ENCODE measurements at regions not wholly inside any gene's neighbourhood (a gene's known extent, or its start where the extent isn't known, plus 50 kb on each side); places are given as distances from the start of the nearest gene placed in this dataset.

DNA sequence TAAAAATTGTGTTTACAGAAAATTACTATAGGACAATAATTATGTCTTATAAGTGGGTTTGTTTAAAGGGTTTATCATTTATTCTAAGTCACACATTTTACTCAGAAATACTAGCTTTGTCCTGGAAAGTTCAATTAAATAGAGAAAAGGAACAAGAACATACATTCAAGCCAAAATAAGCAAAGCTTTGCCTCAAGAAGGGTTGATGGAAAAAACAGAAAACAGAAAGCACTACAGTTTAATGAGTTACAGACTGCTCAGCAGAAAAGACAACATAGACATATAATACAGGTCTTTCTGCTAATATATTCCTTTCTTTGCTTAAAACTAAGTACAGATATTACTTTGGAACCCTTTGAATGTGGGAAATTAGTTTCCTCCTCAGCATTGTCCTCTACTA is 703.0 kb upstream of the LRFN5 start:
- CTCF ChIA-PET, result no interaction called here
- POLR2A ChIA-PET, result no interaction called here
- TF ChIP-seq, protein P1, sequence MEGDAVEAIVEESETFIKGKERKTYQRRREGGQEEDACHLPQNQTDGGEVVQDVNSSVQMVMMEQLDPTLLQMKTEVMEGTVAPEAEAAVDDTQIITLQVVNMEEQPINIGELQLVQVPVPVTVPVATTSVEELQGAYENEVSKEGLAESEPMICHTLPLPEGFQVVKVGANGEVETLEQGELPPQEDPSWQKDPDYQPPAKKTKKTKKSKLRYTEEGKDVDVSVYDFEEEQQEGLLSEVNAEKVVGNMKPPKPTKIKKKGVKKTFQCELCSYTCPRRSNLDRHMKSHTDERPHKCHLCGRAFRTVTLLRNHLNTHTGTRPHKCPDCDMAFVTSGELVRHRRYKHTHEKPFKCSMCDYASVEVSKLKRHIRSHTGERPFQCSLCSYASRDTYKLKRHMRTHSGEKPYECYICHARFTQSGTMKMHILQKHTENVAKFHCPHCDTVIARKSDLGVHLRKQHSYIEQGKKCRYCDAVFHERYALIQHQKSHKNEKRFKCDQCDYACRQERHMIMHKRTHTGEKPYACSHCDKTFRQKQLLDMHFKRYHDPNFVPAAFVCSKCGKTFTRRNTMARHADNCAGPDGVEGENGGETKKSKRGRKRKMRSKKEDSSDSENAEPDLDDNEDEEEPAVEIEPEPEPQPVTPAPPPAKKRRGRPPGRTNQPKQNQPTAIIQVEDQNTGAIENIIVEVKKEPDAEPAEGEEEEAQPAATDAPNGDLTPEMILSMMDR (IDR thresholded peaks at IDR 0.05; ENCODE audit: control extremely low read depth, extremely low read depth, low read depth, missing control alignments), result no peak
- no peak for DNase-seq (ENCODE audit: extremely low spot score)

DNA sequence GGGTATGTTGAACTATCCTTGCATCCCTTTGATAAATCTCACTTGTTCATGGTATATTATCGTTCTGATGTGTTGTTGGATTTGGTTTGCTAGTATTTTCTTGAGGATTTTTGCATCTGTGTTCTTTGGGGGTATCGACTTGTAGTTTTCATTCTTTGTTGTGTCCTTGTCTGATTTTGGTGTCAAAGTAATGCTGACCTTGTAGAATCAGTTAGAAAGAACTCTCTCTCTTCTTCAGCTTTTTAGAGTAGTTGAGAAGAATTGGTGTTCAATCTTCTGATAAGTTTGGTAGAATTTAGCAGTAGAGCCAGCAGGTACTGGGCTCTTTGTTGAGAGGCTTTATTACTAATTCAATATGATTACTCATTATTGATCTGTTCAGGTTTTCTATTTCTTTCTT is 707.2 kb upstream of the LRFN5 start:
- TF ChIP-seq, protein P1 (IDR thresholded peaks at IDR 0.05; ENCODE audit: control extremely low read depth, extremely low read depth, low read depth, missing control alignments), result no peak
- POLR2A ChIA-PET, result no interaction called here
- DNase-seq (ENCODE audit: extremely low spot score), result no peak
- CTCF ChIA-PET, result no interaction called here

DNA sequence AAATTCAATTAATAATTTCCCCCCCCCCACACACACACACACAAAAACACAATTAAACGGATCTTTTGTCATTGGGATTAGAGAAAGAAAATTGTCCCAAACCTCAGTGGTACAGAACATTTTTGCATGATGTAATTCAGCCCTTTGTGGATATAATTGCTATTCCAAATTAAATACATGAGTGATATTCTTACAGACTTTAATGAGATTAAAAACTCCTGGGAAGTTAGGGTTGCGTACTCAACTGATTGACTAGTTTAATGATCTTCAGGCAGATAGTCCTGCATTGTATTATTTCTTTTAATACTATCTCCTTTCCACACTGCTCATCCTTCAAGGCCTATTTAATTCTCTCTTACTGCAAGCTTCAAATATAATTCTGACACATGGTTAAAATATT is 711.8 kb upstream of the LRFN5 start:
- POLR2A ChIA-PET, result no interaction called here
- CTCF ChIA-PET, result no interaction called here
- DNase-seq (ENCODE audit: extremely low spot score), result no peak
- TF ChIP-seq, protein P1 (IDR thresholded peaks at IDR 0.05; ENCODE audit: control extremely low read depth, extremely low read depth, low read depth, missing control alignments), result no peak

DNA sequence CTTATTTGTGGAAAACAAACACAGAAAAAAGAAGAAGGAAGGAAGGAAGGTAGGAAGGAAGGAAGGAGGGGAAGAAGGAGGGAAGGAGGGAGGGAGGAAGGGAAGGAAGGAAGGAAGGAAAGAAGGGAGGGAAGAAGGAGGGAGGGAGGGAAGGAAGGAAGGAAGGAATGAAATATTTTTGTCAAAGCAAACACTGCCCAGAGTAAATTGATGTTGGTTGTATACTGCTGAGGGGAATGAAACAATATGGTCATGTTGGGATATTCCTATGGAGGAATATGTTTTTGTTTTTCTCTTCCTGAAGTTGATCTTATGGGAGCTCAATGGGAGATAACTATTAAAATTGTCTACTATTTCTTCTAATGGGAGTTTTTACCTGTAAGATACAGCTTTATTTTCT is 717.5 kb upstream of the LRFN5 start:
- CTCF ChIA-PET, result interaction anchor here (1.3 kb wide), 1 partner anchor 10 kb away, joined by 3 read pairs; no protein-coding TSS in a partner anchor
- POLR2A ChIA-PET, result no interaction called here
- TF ChIP-seq, protein P1 (IDR thresholded peaks at IDR 0.05; ENCODE audit: control extremely low read depth, extremely low read depth, low read depth, missing control alignments), result no peak
- DNase-seq (ENCODE audit: extremely low spot score), result no peak

DNA sequence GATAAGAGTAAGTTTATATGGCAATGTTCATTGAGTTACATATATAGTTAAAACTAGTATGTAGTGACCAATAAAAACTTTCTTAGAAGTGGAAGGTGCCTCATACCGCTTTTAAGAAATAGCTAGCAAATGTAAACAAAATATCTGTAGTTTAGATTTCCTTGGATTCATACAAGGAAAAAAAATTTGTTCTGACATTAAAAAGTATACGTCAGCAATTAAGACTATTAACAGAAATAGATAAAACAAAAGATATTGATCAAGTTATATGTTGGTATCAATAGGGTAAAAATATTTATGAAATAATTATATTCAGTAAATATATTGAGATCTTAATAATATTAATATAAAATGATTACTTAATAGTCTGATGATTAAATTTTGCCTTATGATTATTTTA is 718.8 kb upstream of the LRFN5 start:
- no peak for DNase-seq (ENCODE audit: extremely low spot score)
- ChIA-PET POLR2A (no interaction called here), CTCF (no interaction called here)
- TF ChIP-seq, protein P1 (IDR thresholded peaks at IDR 0.05; ENCODE audit: control extremely low read depth, extremely low read depth, low read depth, missing control alignments), result no peak

DNA sequence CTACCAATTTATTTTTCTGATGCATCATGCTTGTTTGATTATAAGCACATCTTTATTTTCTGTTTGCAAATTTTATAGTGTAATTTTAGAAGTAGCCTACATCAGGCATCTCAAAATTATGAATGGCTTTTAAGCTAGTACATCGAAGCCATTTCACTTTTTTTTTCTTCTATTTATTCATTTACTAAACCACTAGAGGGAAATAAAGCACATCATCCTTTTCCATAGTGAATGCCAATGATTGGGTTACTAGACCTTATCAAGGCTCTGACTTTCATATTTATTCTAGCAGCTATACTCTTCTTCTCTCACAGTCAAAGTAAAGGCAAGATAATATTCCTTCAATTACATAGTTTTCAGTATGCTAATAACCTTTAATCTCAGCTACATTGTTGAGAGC is 736.4 kb upstream of the LRFN5 start:
- no peak for DNase-seq (ENCODE audit: extremely low spot score)
- CTCF ChIA-PET, result interaction anchor here (2.1 kb wide), 1 partner anchor 11 kb away, joined by 4 read pairs; no protein-coding TSS in a partner anchor
- POLR2A ChIA-PET, result no interaction called here
- TF ChIP-seq, protein P1 (IDR thresholded peaks at IDR 0.05; ENCODE audit: control extremely low read depth, extremely low read depth, low read depth, missing control alignments), result no peak

DNA sequence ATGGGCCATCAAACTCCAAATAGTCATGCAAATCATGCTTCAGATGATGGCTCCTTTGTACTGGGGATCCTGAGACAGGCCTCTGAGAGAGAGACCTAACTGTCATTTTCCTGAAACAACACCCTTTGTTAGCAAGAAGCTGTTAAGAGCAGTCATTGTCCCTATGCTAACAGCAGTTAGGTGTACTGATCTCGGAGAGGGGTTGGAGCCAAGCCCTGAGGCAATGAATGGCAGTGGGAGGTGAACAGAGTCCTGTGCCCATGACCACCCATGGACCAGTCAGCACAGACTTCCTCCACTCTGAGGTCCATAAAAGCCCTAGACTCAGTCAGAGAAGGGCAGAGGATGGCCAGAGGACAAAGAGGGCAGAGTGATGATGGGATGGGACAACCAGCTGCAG is 747.6 kb upstream of the LRFN5 start:
- CTCF ChIA-PET, result interaction anchor here (0.8 to 1.5 kb wide), 2 partner anchors 10 to 36 kb away, joined by 3 to 4 read pairs; no protein-coding TSS in a partner anchor
- POLR2A ChIA-PET, result no interaction called here
- TF ChIP-seq, protein P1 (IDR thresholded peaks at IDR 0.05; ENCODE audit: control extremely low read depth, extremely low read depth, low read depth, missing control alignments), result no peak
- DNase-seq (ENCODE audit: extremely low spot score), result no peak
